ENCODE measurements at regions not wholly inside any gene's neighbourhood (a gene's known extent, or its start where the extent isn't known, plus 50 kb on each side); places are given as distances from the start of the nearest gene placed in this dataset.

- Mint-ChIP-seq H3K27ac (ENCODE audit: unreplicated experiment) (peak overlapping the region; percentile 79), H3K36me3 (ENCODE audit: low read depth) (peaks cover 5% of the 10 kb centered on the region)
Observed at GRCh38 chr6:22632581-22633145, 63.3 kb downstream of the HDGFL1 start.

GRCh38 chr6:22636452-22636851, 67.1 kb downstream of the HDGFL1 start:
- no peak for DNase-seq (ENCODE audit: low read depth, low spot score)
- H3K4me1 Mint-ChIP-seq = peaks cover 46% of the 10 kb centered on the region
- H3K27me3 Mint-ChIP-seq (ENCODE audit: low read depth) = no peaks in the 10 kb centered on the region
- TF ChIP-seq CTCF (conservative IDR thresholded peaks at IDR 0.05) = no peak
- no peak overlapping the region for H3K4me3 Mint-ChIP-seq
- no peak overlapping the region for H3K27ac Mint-ChIP-seq (ENCODE audit: unreplicated experiment)
- no peaks in the 10 kb centered on the region for H3K36me3 Mint-ChIP-seq (ENCODE audit: low read depth)
- H3K9me3 Mint-ChIP-seq = peaks cover 2% of the 10 kb centered on the region

More at GRCh38 chr6:22632581-22633145, 63.3 kb downstream of the HDGFL1 start:
- H3K9me3 Mint-ChIP-seq = peaks cover 7% of the 10 kb centered on the region
- peaks cover 73% of the 10 kb centered on the region for H3K4me1 Mint-ChIP-seq
- no peaks in the 10 kb centered on the region for H3K27me3 Mint-ChIP-seq (ENCODE audit: low read depth)
- DNase-seq (ENCODE audit: low read depth, low spot score) = no peak
- TF ChIP-seq CTCF (conservative IDR thresholded peaks at IDR 0.05) = no peak
- peak overlapping the region; percentile 31 for H3K4me3 Mint-ChIP-seq

GRCh38 chr6:22637782-22638181, 68.4 kb downstream of the HDGFL1 start:
- no peak for DNase-seq (ENCODE audit: low read depth, low spot score)
- Mint-ChIP-seq H3K27me3 (ENCODE audit: low read depth) (no peaks in the 10 kb centered on the region), H3K4me1 (peaks cover 33% of the 10 kb centered on the region), H3K27ac (ENCODE audit: unreplicated experiment) (no peak overlapping the region), H3K36me3 (ENCODE audit: low read depth) (no peaks in the 10 kb centered on the region), H3K9me3 (peaks cover 2% of the 10 kb centered on the region), H3K4me3 (no peak overlapping the region)
- TF ChIP-seq CTCF (conservative IDR thresholded peaks at IDR 0.05) = no peak

- no peaks in the 10 kb centered on the region for H3K36me3 Mint-ChIP-seq (ENCODE audit: low read depth)
- no peak overlapping the region for H3K27ac Mint-ChIP-seq (ENCODE audit: unreplicated experiment)
Observed at GRCh38 chr6:22638320-22638719, 69.0 kb downstream of the HDGFL1 start.

GRCh38 chr6:22642254-22642653, 72.9 kb downstream of the HDGFL1 start:
- no peak for DNase-seq (ENCODE audit: low read depth, low spot score)
- no peaks in the 10 kb centered on the region for H3K9me3 Mint-ChIP-seq
- no peak for TF ChIP-seq CTCF (conservative IDR thresholded peaks at IDR 0.05)
- H3K27ac Mint-ChIP-seq (ENCODE audit: unreplicated experiment) = no peak overlapping the region
- no peak overlapping the region for H3K4me3 Mint-ChIP-seq
- H3K36me3 Mint-ChIP-seq (ENCODE audit: low read depth) = no peaks in the 10 kb centered on the region
- peaks cover 6% of the 10 kb centered on the region for H3K4me1 Mint-ChIP-seq
- no peaks in the 10 kb centered on the region for H3K27me3 Mint-ChIP-seq (ENCODE audit: low read depth)

More at GRCh38 chr6:22638320-22638719, 69.0 kb downstream of the HDGFL1 start:
- Mint-ChIP-seq H3K4me3 (no peak overlapping the region), H3K9me3 (peaks cover 2% of the 10 kb centered on the region), H3K4me1 (peaks cover 32% of the 10 kb centered on the region), H3K27me3 (ENCODE audit: low read depth) (no peaks in the 10 kb centered on the region)
- no peak for DNase-seq (ENCODE audit: low read depth, low spot score)
- no peak for TF ChIP-seq CTCF (conservative IDR thresholded peaks at IDR 0.05)
